ENCODE measurements at regions not wholly inside any gene's neighbourhood (a gene's known extent, or its start where the extent isn't known, plus 50 kb on each side); places are given as distances from the start of the nearest gene placed in this dataset.
"Not testable (repeated sequence)": the region's sequence is repeated elsewhere in the genome, so short reads cannot be mapped to it uniquely, and the experiment has no call there.

DNA sequence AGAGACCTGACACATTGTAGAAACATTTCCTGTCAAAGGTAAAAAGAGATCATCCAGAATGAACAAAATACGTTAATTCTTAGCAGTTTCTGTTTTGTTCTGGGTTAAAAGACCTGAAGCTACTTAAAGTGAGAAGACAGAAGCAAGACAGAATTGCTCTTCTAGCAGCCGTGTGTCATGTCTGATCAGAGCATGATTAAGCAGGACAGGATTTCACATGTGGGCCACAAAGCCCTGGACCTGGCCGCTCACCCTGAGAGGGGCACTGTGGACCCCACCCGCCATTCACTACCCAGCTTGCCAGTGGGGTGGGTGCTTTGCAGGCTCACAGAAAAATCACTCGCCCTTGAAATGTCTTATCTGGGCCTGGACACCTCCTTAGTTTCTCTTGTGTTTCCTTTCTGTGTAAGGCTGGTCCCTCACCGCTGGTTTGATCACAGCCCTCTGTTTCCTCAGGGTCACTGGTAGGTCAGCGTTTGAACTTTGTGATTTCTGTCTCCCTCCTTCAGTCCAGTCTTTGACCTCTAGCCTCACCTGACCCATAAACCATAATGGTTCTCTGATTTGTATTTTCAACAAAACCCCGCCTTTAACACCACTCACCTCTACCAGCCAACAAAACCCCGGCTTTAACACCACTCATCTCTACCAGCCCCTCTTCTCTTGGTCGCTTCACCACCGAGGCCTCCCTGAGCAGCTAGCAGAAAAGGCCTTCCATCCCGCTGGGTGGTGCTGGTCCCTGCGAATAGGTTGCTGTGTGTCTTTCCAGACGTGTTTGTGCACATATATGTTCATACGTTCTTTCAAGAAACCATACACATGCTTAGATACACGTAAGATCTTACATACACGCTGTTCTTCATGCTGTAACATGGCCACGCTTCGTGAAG is 185.0 kb downstream of the OR4M2 start:
- no peak for DNase-seq (ENCODE audit: low read depth)
- TF ChIP-seq, protein P1, sequence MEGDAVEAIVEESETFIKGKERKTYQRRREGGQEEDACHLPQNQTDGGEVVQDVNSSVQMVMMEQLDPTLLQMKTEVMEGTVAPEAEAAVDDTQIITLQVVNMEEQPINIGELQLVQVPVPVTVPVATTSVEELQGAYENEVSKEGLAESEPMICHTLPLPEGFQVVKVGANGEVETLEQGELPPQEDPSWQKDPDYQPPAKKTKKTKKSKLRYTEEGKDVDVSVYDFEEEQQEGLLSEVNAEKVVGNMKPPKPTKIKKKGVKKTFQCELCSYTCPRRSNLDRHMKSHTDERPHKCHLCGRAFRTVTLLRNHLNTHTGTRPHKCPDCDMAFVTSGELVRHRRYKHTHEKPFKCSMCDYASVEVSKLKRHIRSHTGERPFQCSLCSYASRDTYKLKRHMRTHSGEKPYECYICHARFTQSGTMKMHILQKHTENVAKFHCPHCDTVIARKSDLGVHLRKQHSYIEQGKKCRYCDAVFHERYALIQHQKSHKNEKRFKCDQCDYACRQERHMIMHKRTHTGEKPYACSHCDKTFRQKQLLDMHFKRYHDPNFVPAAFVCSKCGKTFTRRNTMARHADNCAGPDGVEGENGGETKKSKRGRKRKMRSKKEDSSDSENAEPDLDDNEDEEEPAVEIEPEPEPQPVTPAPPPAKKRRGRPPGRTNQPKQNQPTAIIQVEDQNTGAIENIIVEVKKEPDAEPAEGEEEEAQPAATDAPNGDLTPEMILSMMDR (IDR thresholded peaks at IDR 0.05; ENCODE audit: low read depth, low read length, missing control alignments), result no peak
- no peak overlapping the region for H3K4me3 ChIP-seq (ENCODE audit: low read depth, low read length)

DNA sequence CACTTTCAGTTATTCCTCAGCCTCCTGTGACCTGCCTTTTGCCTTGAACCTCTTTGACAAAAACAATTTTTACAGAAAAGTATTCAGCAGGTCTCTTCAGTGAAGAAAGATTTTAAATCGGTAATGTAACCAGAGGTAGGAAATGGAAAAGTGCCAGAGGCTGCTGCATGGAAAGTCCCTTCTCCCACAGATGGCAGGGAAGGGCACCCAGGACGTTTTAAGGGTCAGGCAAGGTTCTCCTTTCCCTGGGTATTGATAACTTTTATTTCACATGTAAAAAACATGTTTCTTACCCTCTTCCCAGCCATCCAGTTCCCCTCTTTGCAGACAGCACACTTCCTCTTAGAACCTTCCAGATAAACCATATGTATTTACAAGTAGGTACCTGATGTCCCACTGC is 185.6 kb downstream of the OR4M2 start:
- DNase-seq (ENCODE audit: low read depth), result no peak
- H3K4me3 ChIP-seq (ENCODE audit: low read depth, low read length), result no peak overlapping the region
- TF ChIP-seq, protein P1 (IDR thresholded peaks at IDR 0.05; ENCODE audit: low read depth, low read length, missing control alignments), result no peak

DNA sequence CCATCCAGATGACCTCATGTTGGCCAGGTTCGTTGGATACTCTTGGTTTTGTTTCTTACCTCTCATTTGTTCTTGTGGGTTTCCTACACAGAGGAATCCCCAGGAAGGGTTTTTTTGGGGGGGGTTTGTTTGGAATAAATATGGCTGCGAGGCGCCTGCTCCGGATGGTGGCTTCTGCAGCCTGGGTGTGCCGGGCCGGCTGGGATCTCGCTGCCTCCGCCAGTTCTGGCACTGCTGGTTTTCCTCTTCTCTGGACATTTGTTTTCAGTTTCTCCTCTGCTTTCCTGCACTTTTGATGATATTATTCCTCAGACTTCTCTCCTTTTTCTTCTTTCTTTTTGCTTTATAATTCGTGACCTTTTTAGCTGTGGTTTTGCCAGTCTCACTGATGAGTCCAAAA is 187.4 kb downstream of the OR4M2 start:
- H3K4me3 ChIP-seq (ENCODE audit: low read depth, low read length), result no peak overlapping the region
- TF ChIP-seq, protein P1 (IDR thresholded peaks at IDR 0.05; ENCODE audit: low read depth, low read length, missing control alignments), result no peak
- DNase-seq (ENCODE audit: low read depth), result no peak

DNA sequence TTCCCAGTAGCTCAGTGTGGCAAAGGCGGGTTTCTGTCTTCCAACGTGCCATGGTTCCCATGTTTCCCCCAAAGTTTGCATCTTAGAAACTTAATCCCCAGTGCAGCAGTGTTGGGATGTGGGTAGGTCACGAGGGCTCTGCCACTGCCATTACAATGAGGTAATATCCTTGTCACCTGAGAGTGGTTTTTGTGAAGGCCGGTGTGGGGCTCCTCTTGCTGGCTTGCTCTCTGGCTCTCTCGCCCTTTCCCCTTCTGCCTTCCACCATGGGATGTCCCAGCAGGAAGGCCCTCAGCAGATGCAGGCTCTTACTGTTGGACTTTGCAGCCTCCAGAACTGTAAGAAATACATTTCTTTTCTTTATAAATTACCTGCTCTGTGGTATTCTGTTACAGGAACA is 187.9 kb downstream of the OR4M2 start:
- DNase-seq (ENCODE audit: low read depth); H3K4me3 ChIP-seq (ENCODE audit: low read depth, low read length): not testable (repeated sequence)

DNA sequence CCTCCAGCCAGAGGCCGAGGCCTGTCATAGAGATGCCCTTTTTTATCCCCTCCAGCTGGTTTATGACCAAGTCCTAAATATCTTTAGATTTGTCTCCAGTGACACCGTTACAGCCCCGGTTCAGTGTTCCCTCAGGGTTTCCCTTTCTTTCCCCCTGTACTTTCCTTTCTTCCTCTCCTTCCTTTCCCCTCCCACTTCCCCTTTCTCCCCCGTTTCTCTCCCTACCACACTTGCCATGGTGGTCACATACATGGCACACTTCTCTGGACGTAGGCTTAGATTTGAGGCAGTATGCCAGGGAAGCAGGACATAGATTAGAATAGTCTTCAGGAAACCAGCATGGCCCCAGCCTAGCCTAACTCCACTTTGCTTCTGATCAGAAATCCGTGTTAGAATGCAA is 188.3 kb downstream of the OR4M2 start:
- DNase-seq (ENCODE audit: low read depth); H3K4me3 ChIP-seq (ENCODE audit: low read depth, low read length): not testable (repeated sequence)

DNA sequence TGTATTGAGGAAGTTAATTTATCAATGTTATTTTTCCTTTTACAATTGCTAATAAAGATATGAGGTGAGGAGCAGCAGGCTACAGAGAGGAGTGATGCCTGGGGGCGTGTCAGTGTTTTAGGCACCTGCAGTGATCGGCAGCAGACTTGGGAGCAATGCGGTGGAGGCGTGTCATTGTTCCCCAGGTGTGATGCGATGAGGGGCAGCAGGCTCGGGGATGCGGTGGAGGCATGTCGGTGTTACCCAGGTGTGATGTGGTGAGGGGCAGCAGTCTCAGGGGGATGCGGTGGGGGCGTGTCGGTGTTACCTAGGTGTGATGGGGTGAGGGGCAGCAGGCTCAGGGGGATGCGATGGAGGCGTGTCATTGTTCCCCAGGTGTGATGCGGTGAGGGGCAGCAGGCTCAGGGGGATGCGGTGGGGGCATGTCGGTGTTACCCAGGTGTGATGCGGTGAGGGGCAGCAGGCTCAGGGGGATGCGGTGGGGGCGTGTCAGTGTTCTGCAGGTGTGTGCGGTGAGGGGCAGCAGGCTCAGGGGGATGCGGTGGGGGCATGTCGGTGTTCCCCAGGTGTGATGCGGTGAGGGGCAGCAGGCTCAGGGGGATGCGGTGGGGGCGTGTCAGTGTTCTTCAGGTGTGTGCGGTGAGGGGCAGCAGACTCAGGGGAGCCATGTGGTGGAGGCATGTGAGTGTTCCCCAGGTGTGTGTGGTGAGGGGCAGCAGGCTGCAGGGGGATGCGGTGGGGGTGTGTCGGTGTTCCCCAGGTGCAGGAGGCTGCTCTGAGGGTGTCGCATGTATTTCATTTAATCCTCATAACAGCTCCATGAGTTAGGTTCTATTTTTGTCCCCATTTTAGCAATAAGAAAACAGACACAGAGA is 186.2 kb upstream of the GOLGA6L22 start:
- DNase-seq (ENCODE audit: low read depth); H3K4me3 ChIP-seq (ENCODE audit: low read depth, low read length): not testable (repeated sequence)

DNA sequence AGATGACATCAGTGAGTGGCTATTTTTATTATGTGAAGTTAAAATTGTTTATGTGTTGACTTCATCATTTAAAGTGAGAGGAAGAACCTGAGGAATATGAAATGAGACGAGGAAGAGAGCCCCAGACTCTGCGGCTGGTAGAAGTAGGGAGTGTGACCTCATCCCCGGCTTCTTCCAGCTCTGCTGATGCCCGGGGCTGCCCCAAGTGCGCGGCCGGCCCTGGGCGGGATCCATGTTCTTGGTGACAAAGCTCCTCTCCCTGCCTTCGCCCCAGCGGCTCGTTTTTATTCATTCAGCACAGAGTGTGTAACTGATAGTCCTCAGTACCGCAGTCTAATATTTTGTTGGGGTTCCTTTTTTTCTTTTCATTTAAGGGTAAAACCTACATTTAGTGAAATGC is 185.5 kb upstream of the GOLGA6L22 start:
- not testable (repeated sequence) for H3K4me3 ChIP-seq (ENCODE audit: low read depth, low read length); DNase-seq (ENCODE audit: low read depth)

DNA sequence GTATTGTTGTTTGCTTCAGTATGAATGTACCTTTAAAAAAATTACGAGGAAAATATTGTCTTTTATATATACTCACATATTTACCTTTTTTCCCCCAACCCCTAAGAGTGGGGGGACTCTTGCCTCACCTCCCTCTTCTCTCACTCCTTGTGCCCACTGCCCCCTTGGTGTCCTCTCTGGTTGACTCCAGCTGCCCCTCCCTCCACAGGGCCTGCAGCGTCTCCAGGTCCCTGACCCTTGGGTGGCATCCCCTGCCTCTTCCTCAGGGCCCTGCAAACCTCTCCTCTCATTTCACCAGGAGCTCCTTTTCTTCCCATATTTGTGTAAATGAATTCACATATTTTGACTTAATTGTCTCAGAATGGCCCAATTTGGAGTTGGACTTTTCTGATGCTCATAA is 184.3 kb upstream of the GOLGA6L22 start:
- H3K4me3 ChIP-seq (ENCODE audit: low read depth, low read length); DNase-seq (ENCODE audit: low read depth): not testable (repeated sequence)

DNA sequence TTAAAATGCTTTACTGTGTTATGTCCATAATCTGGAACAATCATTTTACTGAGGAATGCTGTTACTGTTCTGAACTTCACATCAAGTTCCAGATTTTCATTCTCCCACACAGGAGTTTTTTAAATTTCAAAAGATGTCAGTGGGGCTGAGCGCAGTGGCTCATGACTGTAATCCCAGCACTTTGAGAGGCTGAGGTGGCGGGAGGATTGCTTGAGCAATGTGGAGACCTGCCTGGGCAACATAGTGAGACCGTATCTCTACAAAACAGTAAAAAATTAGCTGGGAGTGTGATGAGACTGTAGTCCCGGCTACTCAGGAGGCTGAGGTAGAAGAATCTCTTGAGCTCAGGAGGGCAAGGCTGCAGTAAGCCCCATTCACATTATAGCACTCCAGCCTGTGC is 177.9 kb upstream of the GOLGA6L22 start:
- DNase-seq (ENCODE audit: low read depth), result not testable (repeated sequence)

DNA sequence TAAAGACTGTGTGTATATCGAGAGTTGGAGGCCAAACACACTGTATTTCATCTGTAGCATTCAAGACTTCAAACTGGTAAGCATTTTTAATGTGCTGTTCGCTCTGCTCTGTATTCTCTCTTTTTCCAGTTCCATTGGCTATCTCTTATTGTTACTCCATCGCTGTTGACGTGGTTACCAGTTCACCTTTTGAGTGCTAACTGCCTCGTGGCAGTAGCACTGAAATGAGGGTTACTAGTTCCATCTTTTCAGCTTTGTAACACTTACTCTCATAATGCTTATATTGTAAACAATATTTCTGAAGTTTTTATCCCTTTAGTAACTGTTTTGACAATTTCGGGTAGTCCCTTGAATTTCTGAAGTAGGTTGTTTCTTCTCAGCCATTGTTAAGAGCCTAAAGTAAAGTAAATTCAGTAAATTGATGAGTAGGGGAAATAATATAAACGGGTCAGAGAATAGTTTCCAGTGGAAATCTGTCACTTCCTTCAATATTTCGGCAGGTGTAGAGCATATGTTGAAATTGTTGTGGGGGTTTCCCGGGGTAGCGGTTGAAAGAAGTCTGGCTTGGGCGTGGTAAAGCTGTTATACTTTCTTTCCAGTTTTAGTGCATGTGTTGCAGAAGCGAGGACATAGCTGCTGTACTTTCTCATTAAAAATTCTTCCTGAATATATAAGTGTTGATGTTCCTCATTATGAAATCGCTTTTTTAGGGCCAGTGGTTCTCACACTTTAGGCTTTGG is 175.7 kb upstream of the GOLGA6L22 start:
- DNase-seq (ENCODE audit: low read depth); H3K4me3 ChIP-seq (ENCODE audit: low read depth, low read length): not testable (repeated sequence)

More for the DNA sequence above, 177.9 kb upstream of the GOLGA6L22 start:
- not testable (repeated sequence) for H3K4me3 ChIP-seq (ENCODE audit: low read depth, low read length)

DNA sequence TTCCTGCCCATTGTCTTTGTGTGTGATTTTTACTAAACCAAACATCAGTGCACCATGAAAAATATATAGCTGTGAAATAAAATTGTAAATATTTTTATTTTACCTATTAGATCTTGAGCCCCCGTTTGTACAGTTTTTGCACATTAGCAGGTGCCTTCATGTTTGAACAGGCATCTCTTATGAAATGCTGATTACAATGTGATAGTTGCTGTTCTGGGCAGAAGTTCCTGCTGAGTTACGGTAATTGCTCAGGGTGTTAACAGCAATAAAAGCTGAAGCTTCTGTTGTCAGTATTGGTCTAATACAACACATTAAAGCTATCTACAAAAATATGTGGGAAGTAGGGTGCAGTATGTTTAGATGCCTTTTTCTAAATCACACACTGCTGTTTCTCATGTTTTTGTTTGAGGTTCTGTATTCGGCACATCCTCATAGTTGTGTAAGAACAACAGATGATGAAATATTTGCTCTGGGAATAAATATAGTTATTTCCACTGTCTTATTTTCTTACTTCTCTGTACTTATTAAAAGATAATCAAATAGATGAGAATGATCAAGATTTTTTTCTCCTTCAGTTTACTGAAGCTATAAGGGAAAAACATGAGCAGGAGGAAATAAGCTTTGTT is 173.8 kb upstream of the GOLGA6L22 start:
- DNase-seq (ENCODE audit: low read depth); H3K4me3 ChIP-seq (ENCODE audit: low read depth, low read length): not testable (repeated sequence)

DNA sequence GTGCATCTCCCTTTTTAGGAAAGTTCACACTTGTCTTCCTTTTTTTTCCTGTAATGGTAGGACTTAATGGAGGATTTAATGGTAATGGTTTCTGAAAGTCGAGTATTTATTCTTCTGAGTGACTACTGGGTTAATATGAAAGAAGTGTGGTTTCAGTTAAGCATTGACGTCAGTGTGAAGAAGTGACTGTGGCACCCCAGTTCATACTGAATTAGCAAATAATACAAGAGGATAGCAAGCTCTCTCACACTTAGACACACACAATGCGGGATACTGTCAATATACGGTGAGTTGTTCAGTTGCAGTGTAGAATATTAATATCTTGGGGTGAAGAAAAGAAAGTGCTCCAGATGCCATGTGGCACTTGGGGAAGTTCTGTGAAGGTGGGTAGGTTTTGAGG is 167.6 kb upstream of the GOLGA6L22 start:
- not testable (repeated sequence) for H3K4me3 ChIP-seq (ENCODE audit: low read depth, low read length); DNase-seq (ENCODE audit: low read depth)

DNA sequence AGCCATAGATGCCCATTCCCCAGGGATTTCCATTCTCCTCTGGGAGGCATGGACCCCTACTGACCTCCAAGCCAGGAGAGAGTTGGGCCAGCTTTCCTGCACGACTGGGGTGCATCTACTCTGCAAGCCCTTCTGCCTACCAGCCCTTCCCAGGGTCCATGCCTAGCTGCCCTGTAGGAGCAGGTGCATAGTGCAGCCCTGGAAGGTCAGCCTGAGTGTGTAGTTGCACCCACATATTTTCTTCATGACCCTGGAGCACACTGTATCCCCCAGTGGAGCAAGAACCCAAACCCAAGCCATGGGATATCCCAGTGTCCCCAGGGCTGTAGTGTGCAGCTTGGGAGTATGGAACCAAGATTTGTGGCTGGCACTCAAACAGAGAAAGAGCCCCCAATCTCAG is 155.6 kb upstream of the GOLGA6L22 start:
- not testable (repeated sequence) for DNase-seq (ENCODE audit: low read depth); H3K4me3 ChIP-seq (ENCODE audit: low read depth, low read length)

Measured in GM12864 (cell line).